GM19468 (cell line): ENCODE measurements at regions not wholly inside any gene's neighbourhood (a gene's known extent, or its start where the extent isn't known, plus 50 kb on each side); places are given as distances from the start of the nearest gene placed in this dataset.

ENCODE experiments used
- ATAC-seq: cut with Tn5 transposase; IDR thresholded peaks from one replicate; pipeline ENCODE4 v1.9.1; 2021; ENCODE audit warnings: mild to moderate bottlenecking, moderate library complexity, moderate number of reproducible peaks; ENCODE audit not compliant: unreplicated experiment; ENCODE audit errors: extremely low read depth

GRCh38 chr20:48292806-48293205 is 507.5 kb upstream of the SULF2 start:
- no peak for ATAC-seq

- ATAC-seq, result no peak
These were observed 506.6 kb upstream of the SULF2 start for GRCh38 chr20:48291896-48292295.

- ATAC-seq, result no peak
These were observed 503.7 kb upstream of the SULF2 start for GRCh38 chr20:48288930-48289507.

- no peak for ATAC-seq
These were observed 502.4 kb upstream of the SULF2 start for GRCh38 chr20:48287552-48288170.

- ATAC-seq, result no peak
These were observed 501.8 kb upstream of the SULF2 start for GRCh38 chr20:48287021-48287494.

- ATAC-seq, result no peak
These were observed 501.3 kb upstream of the SULF2 start for GRCh38 chr20:48286601-48287000.

- ATAC-seq, result no peak
These were observed 500.4 kb upstream of the SULF2 start for GRCh38 chr20:48285656-48286055.

GRCh38 chr20:48284837-48285236 is 499.6 kb upstream of the SULF2 start:
- no peak for ATAC-seq

- ATAC-seq, result no peak
These were observed 499.0 kb upstream of the SULF2 start for GRCh38 chr20:48284315-48284714.

- ATAC-seq, result no peak
These were observed 498.3 kb upstream of the SULF2 start for GRCh38 chr20:48283470-48284110.

GRCh38 chr20:48282591-48283228 is 497.4 kb upstream of the SULF2 start:
- no peak for ATAC-seq

- ATAC-seq, result no peak
These were observed 496.2 kb upstream of the SULF2 start for GRCh38 chr20:48281501-48281900.

GRCh38 chr20:48278961-48279481 is 493.7 kb upstream of the SULF2 start:
- no peak for ATAC-seq

- no peak for ATAC-seq
These were observed 492.0 kb upstream of the SULF2 start for GRCh38 chr20:48277266-48277665.

GRCh38 chr20:48276021-48276342 is 490.7 kb upstream of the SULF2 start:
- no peak for ATAC-seq

GRCh38 chr20:48275286-48276020 is 490.2 kb upstream of the SULF2 start:
- no peak for ATAC-seq

GRCh38 chr20:48273843-48274242 is 488.6 kb upstream of the SULF2 start:
- ATAC-seq, result no peak

- ATAC-seq, result no peak
These were observed 485.6 kb upstream of the SULF2 start for GRCh38 chr20:48270885-48271284.

- no peak for ATAC-seq
These were observed 482.8 kb upstream of the SULF2 start for GRCh38 chr20:48267860-48268633.

- ATAC-seq, result no peak
These were observed 481.3 kb upstream of the SULF2 start for GRCh38 chr20:48266571-48266970.
